A549 (cell line): ENCODE measurements at regions not wholly inside any gene's neighbourhood (a gene's known extent, or its start where the extent isn't known, plus 50 kb on each side); places are given as distances from the start of the nearest gene placed in this dataset.

Source experiments
- ATAC-seq, 2 experiments: fragments of 200-7000 bp in 1 of 2; fragments of >200 bp in 1 of 2; cut with Nextera tagmentation in 1 of 2; cut with Tn5 transposase in 1 of 2; 3 replicates each; pipeline versions ENCODE4 v1.8.0 to v1.9.1; 2018 to 2020; ENCODE audit warnings: mild to moderate bottlenecking in 1 of 2, moderate library complexity in 1 of 2
- CTCF ChIA-PET: fragments of 300-600 bp; sonication (Branson Sonifier 250); formaldehyde crosslinking; extraction: SDS; loops from one replicate; lab custom pipeline; 2021; ENCODE audit warnings: antibody characterized with exemption, inconsistent platforms; lab: Yijun Ruan, JAX
- POLR2A ChIA-PET: fragments of 350-600 bp; formaldehyde crosslinking; extraction: SDS; loops from one replicate; lab custom pipeline; 2021; ENCODE audit warnings: antibody characterized with exemption, inconsistent platforms; lab: Yijun Ruan, JAX
- DNase-seq, 2 experiments: peaks; one replicate each; pipeline versions ENCODE4 v3.0.0 to v3.0.0-alpha.2; 2011 to 2016; ENCODE audit warnings: low read depth in 1 of 2, low spot score in 1 of 2
- FAIRE-seq: peaks from 2 replicates; lab custom pipeline; 2011; peaks lifted over from hg19 to GRCh38; lab: Jason Lieb, UNC
- H3K27ac ChIP-seq, 2 experiments: fragments of >200 bp; sonication (Bioruptor Twin); formaldehyde crosslinking; 3 replicates each; pipeline ENCODE4 v1.5.1; 2016 to 2017
- H3K4me1 ChIP-seq: fragments of >200 bp; sonication (Bioruptor Twin); formaldehyde crosslinking; 3 replicates; pipeline ENCODE4 v1.6.1; 2016
- H3K4me2 ChIP-seq: fragments of >200 bp; sonication (Bioruptor Twin); formaldehyde crosslinking; 3 replicates; pipeline ENCODE4 v1.6.1; 2016
- H3K4me3 ChIP-seq: fragments of >200 bp; sonication (Bioruptor Twin); formaldehyde crosslinking; 3 replicates; pipeline ENCODE4 v1.5.1; 2016
- H3K9me3 ChIP-seq: fragments of >200 bp; sonication (Bioruptor Twin); formaldehyde crosslinking; 3 replicates; pipeline ENCODE4 v1.6.1; 2016
- BHLHE40 ChIP-seq: IDR thresholded peaks from 2 replicates; pipeline ENCODE4 v1.6.1; 2012; ENCODE audit warnings: low read depth, low read length, inconsistent platforms
- CBX2 ChIP-seq: fragments of 200-600 bp; sonication (generic); IDR thresholded peaks from 2 replicates; pipeline ENCODE4 v1.6.1; 2016; ENCODE audit warnings: low read depth, mild to moderate bottlenecking, borderline replicate concordance
- CEBPB ChIP-seq, 2 experiments: fragments of >200 bp in 1 of 2; sonication (Bioruptor Twin) in 1 of 2; formaldehyde crosslinking in 1 of 2; IDR thresholded peaks; 2 replicates each; pipeline ENCODE4 v1.6.1; 2012 to 2016
- CHD2 ChIP-seq: fragments of 150-350 bp; IDR thresholded peaks from 2 replicates; pipeline ENCODE4 v1.6.1; 2014; ENCODE audit warnings: low read length; ENCODE audit not compliant: partially characterized antibody
- EHF ChIP-seq: fragments of 250-450 bp; sonication (Bioruptor Pico); IDR thresholded peaks from 2 replicates; pipeline ENCODE4 v1.5.0; 2020; ENCODE audit warnings: mild to moderate bottlenecking
- ESRRA ChIP-seq: fragments of 150-350 bp; IDR thresholded peaks from 2 replicates; pipeline ENCODE4 v1.6.1; 2014; ENCODE audit warnings: mild to moderate bottlenecking, low read length, borderline replicate concordance
- FOSB ChIP-seq: fragments of 250-450 bp; sonication (Bioruptor Pico); IDR thresholded peaks from 2 replicates; pipeline ENCODE4 v1.5.0; 2020; ENCODE audit warnings: mild to moderate bottlenecking, moderate library complexity
- FOXS1 ChIP-seq: fragments of 250-450 bp; sonication (Bioruptor Pico); IDR thresholded peaks from 2 replicates; pipeline ENCODE4 v1.5.0; 2020; ENCODE audit warnings: mild to moderate bottlenecking, moderate library complexity
- HDAC2 ChIP-seq: fragments of 200-600 bp; sonication (generic); IDR thresholded peaks from 2 replicates; pipeline ENCODE4 v1.6.1; 2016
- JUN ChIP-seq, 2 experiments: fragments of >200 bp; sonication (Bioruptor Twin); formaldehyde crosslinking; IDR thresholded peaks; 2 replicates in 1 of 2; 3 replicates in 1 of 2; pipeline ENCODE4 v1.6.1; 2016 to 2017
- JUNB ChIP-seq: fragments of >200 bp; sonication (Bioruptor Twin); formaldehyde crosslinking; IDR thresholded peaks from 2 replicates; pipeline ENCODE4 v1.6.1; 2016
- KDM1A ChIP-seq: fragments of 200-600 bp; sonication (generic); IDR thresholded peaks from 2 replicates; pipeline ENCODE4 v1.6.1; 2016; ENCODE audit warnings: low read depth, mild to moderate bottlenecking
- MAX ChIP-seq: IDR thresholded peaks from 2 replicates; pipeline ENCODE4 v1.6.1; 2012
- MYC ChIP-seq: IDR thresholded peaks from 2 replicates; pipeline ENCODE4 v1.6.1; 2012; ENCODE audit warnings: mild to moderate bottlenecking, inconsistent platforms, low read length, improper control_type of control experiment, borderline replicate concordance
- NPAS2 ChIP-seq: fragments of 250-450 bp; sonication (Bioruptor Pico); IDR thresholded peaks from 2 replicates; pipeline ENCODE4 v1.8.0; 2022; ENCODE audit warnings: mild to moderate bottlenecking, moderate library complexity, borderline replicate concordance
- POLR2A ChIP-seq: IDR thresholded peaks from 2 replicates; pipeline ENCODE4 v1.6.1; 2012; ENCODE audit warnings: mild to moderate bottlenecking, low read length
- RNF2 ChIP-seq: fragments of 200-600 bp; sonication (generic); IDR thresholded peaks from 2 replicates; pipeline ENCODE4 v1.6.1; 2016; ENCODE audit warnings: low read depth, mild to moderate bottlenecking, antibody characterized with exemption, moderate library complexity, borderline replicate concordance
- TFCP2L1 ChIP-seq: fragments of 250-450 bp; sonication (Bioruptor Pico); IDR thresholded peaks from 2 replicates; pipeline ENCODE4 v1.5.0; 2021; ENCODE audit warnings: mild to moderate bottlenecking
- ZC3H11A ChIP-seq: fragments of 450-650 bp; IDR thresholded peaks from 2 replicates; pipeline ENCODE4 v1.6.1; 2014; ENCODE audit warnings: antibody characterized with exemption, mild to moderate bottlenecking
- ZNF302 ChIP-seq: fragments of 250-450 bp; sonication (Bioruptor Pico); IDR thresholded peaks from 2 replicates; pipeline ENCODE4 v1.9.0; 2021; ENCODE audit warnings: inconsistent platforms, mild to moderate bottlenecking, moderate library complexity
- WGBS: methylation state at CpG from one replicate; pipeline ENCODE4 v1.1.6; 2017; ENCODE audit errors: missing lambda C conversion rate; 5-methylcytosine and 5-hydroxymethylcytosine counted together
- TF ChIP-seq, protein P1 (sequence below): fragments of 200-600 bp; sonication (generic); IDR thresholded peaks from 2 replicates; pipeline ENCODE4 v1.6.1; 2016; ENCODE audit warnings: antibody characterized with exemption, mild to moderate bottlenecking, moderate library complexity

GRCh38 chr4:18842431-18842830 lies 820.9 kb upstream of the LCORL start:
- ATAC-seq = no peak
- Histone ChIP-seq H3K27ac (no peak overlapping the region), H3K4me1 (no peaks in the 10 kb centered on the region), H3K4me3 (no peak overlapping the region), H3K9me3 (no peaks in the 10 kb centered on the region), H3K4me2 (no peak overlapping the region)
- DNase-seq = no peak
- no peak for TF ChIP-seq TFCP2L1 (CRISPR knock-in tag)
- no peak for TF ChIP-seq MAX
- TF ChIP-seq, protein P1, sequence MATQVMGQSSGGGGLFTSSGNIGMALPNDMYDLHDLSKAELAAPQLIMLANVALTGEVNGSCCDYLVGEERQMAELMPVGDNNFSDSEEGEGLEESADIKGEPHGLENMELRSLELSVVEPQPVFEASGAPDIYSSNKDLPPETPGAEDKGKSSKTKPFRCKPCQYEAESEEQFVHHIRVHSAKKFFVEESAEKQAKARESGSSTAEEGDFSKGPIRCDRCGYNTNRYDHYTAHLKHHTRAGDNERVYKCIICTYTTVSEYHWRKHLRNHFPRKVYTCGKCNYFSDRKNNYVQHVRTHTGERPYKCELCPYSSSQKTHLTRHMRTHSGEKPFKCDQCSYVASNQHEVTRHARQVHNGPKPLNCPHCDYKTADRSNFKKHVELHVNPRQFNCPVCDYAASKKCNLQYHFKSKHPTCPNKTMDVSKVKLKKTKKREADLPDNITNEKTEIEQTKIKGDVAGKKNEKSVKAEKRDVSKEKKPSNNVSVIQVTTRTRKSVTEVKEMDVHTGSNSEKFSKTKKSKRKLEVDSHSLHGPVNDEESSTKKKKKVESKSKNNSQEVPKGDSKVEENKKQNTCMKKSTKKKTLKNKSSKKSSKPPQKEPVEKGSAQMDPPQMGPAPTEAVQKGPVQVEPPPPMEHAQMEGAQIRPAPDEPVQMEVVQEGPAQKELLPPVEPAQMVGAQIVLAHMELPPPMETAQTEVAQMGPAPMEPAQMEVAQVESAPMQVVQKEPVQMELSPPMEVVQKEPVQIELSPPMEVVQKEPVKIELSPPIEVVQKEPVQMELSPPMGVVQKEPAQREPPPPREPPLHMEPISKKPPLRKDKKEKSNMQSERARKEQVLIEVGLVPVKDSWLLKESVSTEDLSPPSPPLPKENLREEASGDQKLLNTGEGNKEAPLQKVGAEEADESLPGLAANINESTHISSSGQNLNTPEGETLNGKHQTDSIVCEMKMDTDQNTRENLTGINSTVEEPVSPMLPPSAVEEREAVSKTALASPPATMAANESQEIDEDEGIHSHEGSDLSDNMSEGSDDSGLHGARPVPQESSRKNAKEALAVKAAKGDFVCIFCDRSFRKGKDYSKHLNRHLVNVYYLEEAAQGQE = no peak
- TF ChIP-seq RNF2 = no peak
- TF ChIP-seq BHLHE40 = no peak
- TF ChIP-seq CBX2 = no peak
- CTCF ChIA-PET = no interaction called here
- 0% methylated on average over 1 of the region's 5 CpGs for WGBS
- no peak for FAIRE-seq
- POLR2A ChIA-PET = no interaction called here

GRCh38 chr4:18840481-18840880 lies 818.9 kb upstream of the LCORL start:
- no peak for ATAC-seq
- no peaks in the 10 kb centered on the region for H3K9me3 ChIP-seq
- TF ChIP-seq EHF (no peak), FOSB (no peak), HDAC2 (no peak), KDM1A (no peak), FOXS1 (no peak), BHLHE40 (no peak), ZNF302 (CRISPR knock-in tag) (no peak), CEBPB (IDR thresholded peaks at IDR 0.05) (no peak), NPAS2 (CRISPR knock-in tag) (no peak), ZC3H11A (no peak), POLR2A (no peak), MYC (no peak), ESRRA (no peak)
- no peak overlapping the region for H3K27ac ChIP-seq
- no peak for DNase-seq
- H3K4me2 ChIP-seq = no peak overlapping the region
- FAIRE-seq = no peak
- WGBS = 0% methylated on average over 3 of the region's 3 CpGs
- H3K4me1 ChIP-seq = no peaks in the 10 kb centered on the region
- CTCF ChIA-PET = no interaction called here
- H3K4me3 ChIP-seq = no peak overlapping the region
- POLR2A ChIA-PET = no interaction called here

DNA sequence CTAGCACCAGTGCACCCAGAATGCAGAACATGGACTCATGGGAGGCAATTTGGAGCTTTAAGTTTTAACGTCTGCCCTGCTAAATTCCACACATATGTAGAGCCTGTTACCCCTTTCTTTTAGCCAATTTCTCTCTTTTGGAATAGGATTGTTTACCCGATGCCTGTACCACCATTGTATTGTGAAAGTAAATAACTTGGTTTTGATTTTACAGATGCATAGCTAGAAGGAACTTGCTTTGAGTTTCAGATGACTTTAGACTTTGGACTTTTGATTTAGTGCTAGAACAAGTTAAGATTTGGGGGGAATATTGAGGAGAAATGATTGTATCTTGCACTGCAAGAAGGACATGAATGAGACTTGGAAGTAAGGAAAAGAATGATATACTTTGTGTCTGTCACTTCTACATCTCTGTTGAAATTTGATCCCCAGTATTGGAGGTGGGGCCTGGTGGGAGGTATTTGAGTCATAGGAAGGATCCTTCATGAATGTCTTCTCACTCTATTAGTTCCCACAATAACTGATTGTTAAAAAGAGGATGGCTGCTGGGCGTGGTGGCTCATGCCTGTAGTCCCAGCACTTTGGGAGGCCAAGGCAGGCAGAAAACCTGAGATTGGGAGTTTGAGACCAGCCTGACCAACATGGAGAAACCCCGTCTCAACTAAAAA lies 794.8 kb upstream of the LCORL start:
- H3K27ac ChIP-seq = no peak overlapping the region
- H3K9me3 ChIP-seq = no peaks in the 10 kb centered on the region
- WGBS = 20% methylated on average over 4 of the region's 4 CpGs
- H3K4me1 ChIP-seq = no peaks in the 10 kb centered on the region
- no peak for FAIRE-seq
- TF ChIP-seq ZC3H11A (no peak), JUNB (no peak)
- TF ChIP-seq, all 56 proteins: peak for 0
- no peak overlapping the region for H3K4me2 ChIP-seq
- ATAC-seq = no peak
- ChIA-PET POLR2A (no interaction called here), CTCF (no interaction called here)
- no peak for DNase-seq
- H3K4me3 ChIP-seq = no peak overlapping the region

- WGBS = 8% methylated on average over 3 of the region's 3 CpGs
- no peak for DNase-seq
- Histone ChIP-seq H3K4me2 (no peak overlapping the region), H3K4me1 (no peaks in the 10 kb centered on the region), H3K27ac (no peak overlapping the region), H3K4me3 (no peak overlapping the region), H3K9me3 (no peaks in the 10 kb centered on the region)
- CTCF ChIA-PET = no interaction called here
- FAIRE-seq = no peak
- ATAC-seq = no peak
- POLR2A ChIA-PET = no interaction called here
- TF ChIP-seq POLR2A (no peak), CHD2 (no peak), EHF (no peak), JUN (IDR thresholded peaks at IDR 0.05) (no peak), KDM1A (no peak), MAX (no peak)
These were observed 794.2 kb upstream of the LCORL start for GRCh38 chr4:18815779-18816173.
